ENCODE measurements at regions not wholly inside any gene's neighbourhood (a gene's known extent, or its start where the extent isn't known, plus 50 kb on each side); places are given as distances from the start of the nearest gene placed in this dataset.

- TF ChIP-seq CTCF (IDR thresholded peaks at IDR 0.05; ENCODE audit: low read length) (no peak), EZH2phosphoT487 (IDR thresholded peaks at IDR 0.05; ENCODE audit: low read length) (no peak), EZH2 (optimal IDR thresholded peaks at IDR 0.05; ENCODE audit: low read depth, low read length) (no peak)
Measured at GRCh38 chr9:18195223-18195622, 278.7 kb upstream of the ADAMTSL1 start.

Measured in MM.1S (cell line).